Left ventricle myocardium superior (tissue), 1 donor: ENCODE measurements at regions not wholly inside any gene's neighbourhood (a gene's known extent, or its start where the extent isn't known, plus 50 kb on each side); places are given as distances from the start of the nearest gene placed in this dataset.
"Not testable (repeated sequence)": the region's sequence is repeated elsewhere in the genome, so short reads cannot be mapped to it uniquely, and the experiment has no call there.

Experiments used
- ATAC-seq: fragments of 200-7000 bp; cut with Tn5 transposase; one replicate; pipeline ENCODE4 v1.9.1; 2020; ENCODE audit warnings: mild to moderate bottlenecking, moderate library complexity
- DNase-seq: peaks from one replicate; pipeline ENCODE4 v3.0.0-alpha.2; 2020
- intact Hi-C: fragments of 100-400 bp; cut with micrococcal nuclease; formaldehyde crosslinking; loops from one replicate; pipeline ENCODE4 v1.11.0; 2022
- donor health status: DM: no; HTN: yes; CAD: no; lungs with severe emphysema.

- intact Hi-C loops: no loop called here
- ATAC-seq (no peak), DNase-seq (no peak)
Observed at GRCh38 chr22:25492841-25493734, 71.4 kb upstream of the GRK3 start.

GRCh38 chr22:25493794-25494193 lies 70.7 kb upstream of the GRK3 start:
- DNase-seq (no peak), ATAC-seq (no peak)
- intact Hi-C loops: no loop called here

GRCh38 chr22:25494774-25495173 lies 69.7 kb upstream of the GRK3 start:
- no peak for DNase-seq
- intact Hi-C loops: no loop called here
- no peak for ATAC-seq

- intact Hi-C loops: no loop called here
- ATAC-seq (peak; percentile 47), DNase-seq (no peak)
Observed at GRCh38 chr22:25495285-25495684, 69.2 kb upstream of the GRK3 start.

GRCh38 chr22:25496396-25497064 lies 67.9 kb upstream of the GRK3 start:
- DNase-seq (no peak), ATAC-seq (no peak)
- intact Hi-C loops: no loop called here

GRCh38 chr22:25497181-25497641 lies 67.3 kb upstream of the GRK3 start:
- ATAC-seq (peak; percentile 66), DNase-seq (no peak)
- intact Hi-C loops: no loop called here

GRCh38 chr22:25497716-25498115 lies 66.8 kb upstream of the GRK3 start:
- intact Hi-C loops: no loop called here
- ATAC-seq (no peak), DNase-seq (no peak)

GRCh38 chr22:25500671-25501070 lies 63.8 kb upstream of the GRK3 start:
- intact Hi-C loops, ATAC-seq, DNase-seq: not testable (repeated sequence)

- intact Hi-C loops, DNase-seq, ATAC-seq: not testable (repeated sequence)
Observed at GRCh38 chr22:25504017-25504416, 60.5 kb upstream of the GRK3 start.

- no peak for ATAC-seq
- intact Hi-C loops: no loop called here
Observed at GRCh38 chr22:25508161-25508560, 56.3 kb upstream of the GRK3 start.

GRCh38 chr22:25508761-25509321 lies 55.6 kb upstream of the GRK3 start:
- no peak for ATAC-seq
- no peak for DNase-seq
- intact Hi-C loops: no loop called here

More at GRCh38 chr22:25508161-25508560, 56.3 kb upstream of the GRK3 start:
- no peak for DNase-seq

GRCh38 chr22:25509374-25509791 lies 55.1 kb upstream of the GRK3 start:
- intact Hi-C loops: no loop called here
- ATAC-seq: no peak
- DNase-seq: no peak

GRCh38 chr22:25510876-25511275 lies 53.6 kb upstream of the GRK3 start:
- intact Hi-C loops: no loop called here
- DNase-seq (no peak), ATAC-seq (no peak)

- no peak for DNase-seq
- intact Hi-C loops: no loop called here
- no peak for ATAC-seq
Observed at GRCh38 chr22:25511725-25512124, 52.8 kb upstream of the GRK3 start.

GRCh38 chr22:25514436-25515180 lies 49.9 kb upstream of the GRK3 start:
- no peak for ATAC-seq

More at GRCh38 chr22:25514436-25515180, 49.9 kb upstream of the GRK3 start:
- no peak for DNase-seq
- intact Hi-C loops: no loop called here
